HG03064 (cell line): ENCODE measurements at regions not wholly inside any gene's neighbourhood (a gene's known extent, or its start where the extent isn't known, plus 50 kb on each side); places are given as distances from the start of the nearest gene placed in this dataset.

Source experiments
- ATAC-seq: cut with Tn5 transposase; IDR thresholded peaks from one replicate; pipeline ENCODE4 v1.9.1; 2021; ENCODE audit warnings: low read depth; ENCODE audit not compliant: unreplicated experiment

DNA sequence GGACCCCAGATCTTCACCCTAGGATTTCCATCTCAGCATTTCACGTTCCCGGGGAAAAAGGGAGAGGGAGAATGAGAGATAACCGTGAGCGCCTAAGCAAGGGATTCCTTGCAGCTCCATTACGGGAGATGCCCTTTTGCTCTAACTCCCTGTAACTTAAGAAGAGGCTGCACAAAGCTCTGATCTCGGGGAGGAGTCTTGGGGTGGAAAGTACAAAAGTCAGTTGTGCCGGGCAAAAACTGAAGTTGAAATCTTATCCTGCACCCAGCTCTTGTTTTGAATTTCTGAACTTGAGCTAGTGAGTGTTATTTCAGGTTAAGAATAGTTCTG, 256.4 kb upstream of the SOX21 start:
- ATAC-seq = no peak

DNA sequence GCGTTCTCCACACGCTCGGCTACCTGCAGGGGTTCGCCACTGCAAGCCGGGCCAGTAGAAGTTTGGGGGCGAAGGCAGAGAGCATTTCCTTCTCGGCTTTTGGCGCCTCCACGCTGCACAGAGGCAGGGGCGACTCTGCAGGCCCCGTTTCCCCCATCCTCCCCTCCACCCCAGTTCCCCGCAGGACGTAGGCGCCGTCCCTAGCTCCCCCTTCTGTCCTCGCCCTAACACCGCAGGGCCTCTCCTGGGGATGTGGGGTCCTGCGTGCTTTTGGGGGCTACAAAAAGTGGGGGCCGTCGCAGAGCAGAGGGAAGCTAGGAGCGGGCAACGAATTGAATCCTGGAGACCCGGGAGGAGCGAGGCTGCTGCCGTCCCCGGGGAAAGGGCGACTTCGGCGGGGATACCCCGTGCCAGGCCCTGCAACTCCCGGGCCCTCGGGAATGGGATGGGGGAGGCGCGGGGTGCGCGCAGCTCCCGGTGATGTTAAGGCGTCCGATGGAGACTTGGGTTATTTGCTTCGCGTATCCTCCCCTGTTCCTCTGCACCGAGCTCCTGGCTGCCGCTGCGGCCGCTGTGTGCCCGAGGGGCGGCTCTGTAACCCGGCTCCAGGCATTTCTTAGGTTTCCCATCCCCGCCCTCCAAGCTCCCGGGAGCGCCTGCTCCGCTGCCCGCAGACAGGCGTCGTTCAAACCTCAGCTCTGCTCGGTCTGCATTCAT, 255.9 kb upstream of the SOX21 start:
- ATAC-seq = no peak

DNA sequence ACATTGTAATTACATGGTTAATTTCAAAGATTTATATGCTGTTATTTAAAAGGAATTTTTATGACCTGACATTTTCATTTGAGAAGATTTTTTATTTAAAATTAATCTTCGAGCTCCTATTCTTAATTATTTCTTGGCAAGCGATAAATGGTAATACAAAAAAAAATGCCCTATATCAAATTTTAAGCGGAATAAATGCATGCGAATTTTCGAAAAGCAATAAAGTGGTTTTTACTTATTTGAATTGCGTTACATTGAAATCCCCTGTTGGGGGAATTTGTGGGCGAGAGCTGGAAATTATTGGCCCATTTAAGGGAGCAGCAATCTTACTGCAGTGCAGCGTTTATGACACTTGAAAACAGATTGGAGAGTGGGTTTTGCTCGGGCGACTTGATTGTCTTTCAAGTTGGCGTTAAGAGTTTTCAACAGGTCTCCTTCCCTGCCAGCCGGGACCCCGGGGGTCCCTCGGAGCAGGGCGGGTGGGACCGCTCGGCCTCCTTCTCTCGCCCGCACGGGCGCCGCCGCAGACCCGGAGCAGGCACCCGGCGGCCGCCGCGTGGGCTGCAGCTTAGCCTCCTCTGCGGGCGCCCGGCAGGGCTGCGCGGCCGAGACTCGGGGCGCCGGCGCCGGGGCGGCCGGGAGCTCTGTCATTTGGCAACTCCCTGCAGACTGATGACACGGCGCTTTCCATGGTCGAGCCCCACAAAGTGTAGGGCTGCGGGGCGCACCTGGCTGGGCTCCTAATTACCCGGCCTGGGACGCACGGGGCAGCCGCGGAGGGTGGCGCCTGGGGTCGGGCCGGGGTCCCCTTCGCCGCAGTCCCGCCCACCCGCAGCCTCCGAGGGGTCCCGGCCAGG, 255.1 kb upstream of the SOX21 start:
- no peak for ATAC-seq

DNA sequence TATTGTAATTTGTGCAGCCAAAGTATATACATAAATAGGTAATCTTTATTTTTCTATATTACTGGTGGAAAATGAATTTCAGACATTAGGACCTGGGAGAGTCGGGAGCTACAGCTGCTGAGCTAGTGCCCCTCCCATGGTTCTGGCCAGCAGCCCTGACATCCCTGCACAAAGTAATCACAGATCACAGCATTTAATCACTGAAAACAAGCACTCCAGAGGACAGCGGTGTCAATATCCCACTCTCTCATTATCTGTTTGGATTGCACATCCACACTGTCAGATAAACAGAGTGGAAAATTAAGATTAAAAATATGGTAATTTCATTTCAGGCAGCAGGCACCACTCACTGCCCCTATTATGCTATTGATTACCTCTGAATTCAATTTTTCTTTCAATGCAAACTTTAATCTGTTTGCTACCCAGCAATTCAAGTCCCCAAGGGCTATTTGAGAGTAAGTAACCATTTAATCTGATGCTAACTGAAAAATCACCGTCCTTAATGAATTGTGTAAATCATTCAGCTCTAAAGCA, 254.1 kb upstream of the SOX21 start:
- no peak for ATAC-seq

DNA sequence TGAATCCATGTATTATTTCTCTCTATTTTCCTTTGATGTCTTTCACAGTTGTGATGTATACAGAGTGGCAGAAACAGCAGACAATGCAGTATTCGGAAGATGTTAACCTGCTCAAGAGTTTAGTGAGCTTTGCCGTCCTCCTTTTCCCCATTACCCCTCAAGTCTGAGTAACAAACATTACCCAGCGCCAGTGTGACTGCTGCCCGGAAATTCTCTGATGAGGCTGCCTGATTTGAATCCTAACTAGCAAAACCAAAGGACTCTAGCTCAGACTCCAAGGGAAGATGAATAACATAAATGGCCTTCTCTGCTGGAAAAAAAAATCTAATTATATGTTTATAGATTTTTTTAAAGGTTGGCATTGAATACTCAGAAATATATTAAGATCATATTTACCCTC, 247.3 kb upstream of the SOX21 start:
- no peak for ATAC-seq

DNA sequence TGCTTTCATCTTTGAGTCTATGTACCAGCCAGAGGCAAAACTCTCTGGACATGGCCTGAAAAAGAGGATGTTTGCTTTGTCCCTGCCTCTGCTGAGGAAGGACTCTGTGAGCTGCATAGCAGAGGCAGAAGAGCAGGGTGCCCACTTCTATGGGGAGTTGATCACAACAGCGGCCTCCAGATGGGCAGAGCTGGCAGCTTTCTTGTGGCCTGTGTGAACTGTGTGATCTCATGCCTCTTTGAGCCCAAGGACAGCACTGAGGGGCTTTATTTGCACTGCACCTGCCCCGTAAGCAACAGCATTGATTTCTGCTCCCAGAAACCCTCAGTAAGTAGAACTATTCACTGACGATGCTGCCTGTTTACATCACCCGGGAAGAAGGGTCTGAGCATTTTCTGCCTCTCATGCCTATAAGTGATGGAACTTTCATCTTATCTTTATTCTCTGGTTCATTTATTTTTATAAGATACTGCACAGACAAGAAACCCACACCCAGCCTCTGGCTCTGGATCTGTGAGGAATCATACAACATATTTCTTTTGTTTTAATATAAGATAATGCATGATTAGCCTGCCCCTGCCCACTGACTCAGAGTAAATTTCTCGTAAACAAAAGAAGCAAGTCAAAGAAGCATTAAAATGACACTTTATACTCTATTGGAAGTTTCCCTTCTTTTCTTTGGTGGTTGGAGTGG, 244.2 kb upstream of the SOX21 start:
- ATAC-seq = no peak

DNA sequence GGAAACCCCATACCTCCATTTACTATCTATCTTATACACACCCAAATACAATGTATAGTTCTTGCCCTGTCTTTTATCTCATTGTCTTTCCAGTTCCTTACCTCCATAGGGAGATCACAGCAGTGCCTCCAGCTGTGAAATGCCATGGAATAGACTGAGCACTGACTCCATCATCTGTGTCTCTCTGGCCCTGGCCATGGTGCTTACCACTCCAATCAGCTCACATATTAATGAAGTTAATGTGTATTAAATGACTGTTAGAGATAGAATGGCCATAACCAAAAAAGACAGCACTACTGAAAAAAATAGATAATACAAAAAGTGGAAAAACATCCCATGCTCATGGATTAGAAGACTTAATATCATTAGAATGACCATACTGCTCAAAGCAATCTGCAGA, 240.4 kb upstream of the SOX21 start:
- no peak for ATAC-seq

DNA sequence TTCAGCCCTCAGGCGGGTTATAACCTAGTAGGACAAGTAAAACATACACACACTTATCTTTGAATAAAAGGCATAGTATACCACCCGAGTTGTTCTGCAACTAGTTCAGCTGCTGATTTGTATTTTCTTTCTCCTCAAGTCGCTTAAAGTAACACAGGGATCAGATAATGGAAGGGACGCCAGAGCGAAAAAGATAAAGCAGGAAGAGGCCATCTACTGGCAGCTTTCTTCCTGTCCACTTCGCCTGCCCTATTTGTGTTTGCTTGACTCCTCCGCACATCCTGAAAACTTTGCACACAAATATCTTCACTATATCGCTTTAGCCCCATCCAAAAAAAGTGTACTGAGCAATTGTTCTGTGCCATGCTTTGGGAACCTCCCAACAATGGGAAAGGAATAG, 238.0 kb upstream of the SOX21 start:
- no peak for ATAC-seq

DNA sequence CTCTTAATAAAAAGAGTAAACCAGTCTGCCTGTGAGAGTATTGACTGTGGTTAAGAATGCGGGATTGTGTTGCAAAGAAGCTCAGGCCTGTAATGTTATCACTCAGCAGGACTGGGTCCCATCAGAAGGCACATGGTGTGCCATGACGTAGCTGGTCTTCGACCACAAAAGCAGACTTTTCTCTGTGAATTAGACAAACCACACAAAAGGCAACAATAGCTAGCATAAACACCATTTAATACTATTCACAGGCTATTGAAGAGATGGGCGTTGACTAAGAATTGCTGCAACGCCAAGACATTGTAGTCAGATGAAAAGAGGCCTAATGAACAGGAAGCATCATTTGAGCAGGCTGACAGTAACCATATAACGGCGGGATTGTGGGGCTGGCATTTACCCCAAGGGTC, 235.6 kb upstream of the SOX21 start:
- no peak for ATAC-seq

DNA sequence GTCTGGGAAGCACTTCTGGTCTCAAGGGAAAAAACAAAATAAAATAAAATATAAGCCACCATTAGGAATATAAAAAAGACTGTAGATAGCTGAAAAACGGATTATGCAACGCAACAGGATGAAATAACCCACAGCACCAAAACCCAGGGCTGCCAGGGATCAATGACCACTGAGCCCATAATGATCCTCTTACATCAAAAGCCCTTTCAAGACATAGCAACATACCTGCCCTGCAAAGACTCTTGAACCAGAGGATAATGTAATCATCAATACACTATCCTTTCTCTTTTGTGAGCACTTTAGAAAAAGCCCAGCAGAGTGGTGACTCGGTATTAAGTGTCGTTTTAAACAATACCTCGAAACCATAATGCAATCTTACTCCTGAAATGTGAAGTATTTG, 235.0 kb upstream of the SOX21 start:
- no peak for ATAC-seq

DNA sequence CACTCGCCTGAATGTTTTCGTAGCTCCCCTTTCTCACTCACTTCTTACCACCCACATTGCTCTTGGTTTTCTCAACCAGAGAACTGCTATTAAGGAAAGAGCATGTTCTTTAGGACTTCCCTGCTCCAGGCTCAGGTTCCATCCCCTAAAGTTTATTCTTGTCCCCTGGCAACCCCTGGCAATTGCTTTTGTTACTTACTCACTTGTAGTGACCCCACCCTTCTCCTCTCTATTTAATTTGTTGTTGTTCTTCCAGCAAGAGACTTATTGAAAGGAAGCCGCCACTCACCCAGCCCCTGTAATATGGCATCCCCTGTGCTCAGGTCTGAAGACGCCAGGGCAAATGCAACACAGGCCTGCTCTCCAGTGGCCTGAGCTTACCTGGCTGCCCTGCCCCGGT, 233.7 kb upstream of the SOX21 start:
- ATAC-seq = no peak

DNA sequence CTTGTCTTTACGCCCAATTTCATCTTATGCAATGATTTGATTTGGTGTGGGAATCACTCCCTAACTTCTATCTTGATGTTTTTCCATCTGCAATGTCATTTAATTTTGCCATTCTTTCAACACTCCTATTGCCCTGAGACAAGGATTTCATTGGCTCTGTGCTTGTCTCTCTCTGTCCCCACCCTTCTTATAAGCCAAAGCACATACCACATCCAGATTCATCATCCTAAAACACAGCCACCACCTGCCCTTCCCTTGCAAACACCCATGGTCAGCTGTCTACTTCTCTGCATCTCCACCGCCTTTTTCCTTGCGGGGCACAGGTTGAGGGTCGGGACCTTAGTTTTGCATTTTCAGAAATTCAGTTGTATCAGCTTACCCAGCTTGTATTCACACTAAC, 225.8 kb upstream of the SOX21 start:
- ATAC-seq = no peak

DNA sequence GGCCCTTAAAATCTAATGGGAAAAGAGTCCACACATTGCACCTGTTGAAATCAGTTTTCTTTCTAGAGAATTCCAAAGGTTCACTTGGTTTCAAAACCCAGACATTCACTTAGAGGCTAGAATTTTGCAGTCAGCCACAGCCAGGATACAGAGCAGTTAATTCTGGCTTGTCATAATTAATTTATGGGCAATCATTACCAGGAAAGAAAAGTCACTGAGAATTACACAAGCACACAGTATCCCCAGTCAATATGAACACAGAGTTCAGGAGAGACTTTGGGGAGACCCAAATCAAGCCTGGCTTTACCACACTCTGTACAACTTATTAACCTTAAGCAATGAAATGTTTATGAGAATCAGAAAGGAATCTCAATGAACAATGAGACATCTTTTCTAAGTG, 224.3 kb upstream of the SOX21 start:
- ATAC-seq = no peak

DNA sequence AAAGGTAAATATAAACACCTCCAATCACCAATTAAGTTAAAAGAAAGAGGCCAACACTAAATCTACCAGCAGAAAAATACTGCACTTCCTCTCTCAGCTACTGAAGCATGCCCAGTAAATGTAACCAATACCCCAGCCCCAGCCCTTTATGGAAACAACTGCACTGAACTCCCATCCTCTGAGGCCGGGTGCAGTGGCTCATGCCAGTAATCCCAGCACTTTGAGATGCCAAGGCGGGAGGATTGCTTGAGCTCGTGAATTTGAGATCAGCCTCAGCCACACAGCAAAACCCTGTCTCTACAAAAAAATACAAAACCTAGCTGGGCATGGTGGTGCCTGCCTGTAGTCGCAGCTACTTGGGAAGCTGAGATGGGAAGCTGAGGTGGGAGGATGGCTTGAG, 221.6 kb upstream of the SOX21 start:
- ATAC-seq = no peak

DNA sequence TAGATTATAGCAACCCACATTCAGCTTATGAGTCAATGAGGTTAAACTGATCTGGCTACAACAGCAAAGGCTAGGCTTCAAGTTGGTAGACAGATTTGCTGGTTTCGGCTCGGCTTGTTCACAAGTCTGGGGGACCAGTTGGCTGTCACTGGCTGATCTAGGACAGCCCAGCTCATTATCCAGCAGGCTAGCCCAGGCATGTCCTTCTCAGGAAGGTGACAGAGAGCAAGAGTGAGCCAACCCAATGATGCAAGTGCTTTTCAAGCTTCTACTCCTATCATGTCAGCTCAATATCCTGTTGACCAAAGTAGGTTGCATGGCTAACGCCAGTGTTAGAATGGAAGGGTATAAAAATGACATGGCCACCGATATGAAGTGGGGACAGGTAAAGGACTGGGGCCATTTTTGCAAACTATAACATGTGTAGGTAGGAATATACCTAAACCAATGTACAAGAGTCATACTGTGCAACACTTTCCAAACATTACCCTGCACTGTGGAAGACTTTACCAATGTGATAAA, 220.9 kb upstream of the SOX21 start:
- ATAC-seq = no peak

DNA sequence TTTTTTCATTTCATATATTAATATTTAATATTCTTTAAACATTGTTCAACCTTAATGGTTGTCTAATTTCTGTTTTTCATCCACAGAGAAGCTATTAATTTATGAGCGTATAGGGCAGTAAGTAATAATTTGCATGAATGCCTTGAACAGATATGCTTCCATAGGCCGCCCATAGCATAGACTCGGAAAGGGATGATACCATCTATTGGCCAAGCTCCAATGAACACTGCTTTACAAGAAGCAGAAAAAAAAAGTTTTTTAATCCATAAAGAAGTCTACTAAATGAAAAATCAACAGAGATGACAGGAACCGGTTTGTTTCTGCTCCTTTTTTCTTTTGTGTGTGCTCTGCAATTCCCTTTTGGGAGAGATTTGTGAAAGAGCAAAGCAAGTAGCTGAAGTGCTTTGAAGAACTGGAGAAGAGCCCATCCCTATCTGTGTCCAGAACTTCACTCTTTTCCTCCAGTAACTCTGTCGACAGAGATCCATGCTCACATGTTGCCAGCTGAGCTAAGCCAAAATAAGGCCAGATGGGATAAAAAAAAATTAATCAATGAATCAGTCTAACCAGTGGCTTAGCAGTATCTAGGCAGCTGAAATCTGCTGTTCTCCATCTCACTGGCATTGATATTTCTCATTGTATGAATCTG, 215.9 kb upstream of the SOX21 start:
- ATAC-seq = no peak

DNA sequence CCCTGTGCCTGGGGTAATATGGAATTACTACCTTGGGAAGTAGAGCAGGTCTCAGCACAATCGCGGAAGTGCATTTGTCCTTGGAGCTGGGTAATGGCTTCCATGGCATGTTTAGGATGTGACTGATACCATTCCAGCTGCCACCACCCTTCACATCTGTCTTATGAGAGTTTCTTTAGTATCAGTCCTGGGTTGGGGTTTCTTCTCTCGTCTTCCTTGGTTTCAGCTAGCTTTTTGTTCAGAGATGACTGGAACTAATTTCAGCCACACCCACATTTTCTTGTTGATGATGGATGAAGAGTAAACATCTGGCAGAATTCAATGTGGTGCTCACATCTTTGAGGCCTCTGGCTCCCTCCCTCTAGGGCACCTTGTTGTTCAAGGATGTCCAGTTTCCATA, 212.9 kb upstream of the SOX21 start:
- ATAC-seq = no peak

DNA sequence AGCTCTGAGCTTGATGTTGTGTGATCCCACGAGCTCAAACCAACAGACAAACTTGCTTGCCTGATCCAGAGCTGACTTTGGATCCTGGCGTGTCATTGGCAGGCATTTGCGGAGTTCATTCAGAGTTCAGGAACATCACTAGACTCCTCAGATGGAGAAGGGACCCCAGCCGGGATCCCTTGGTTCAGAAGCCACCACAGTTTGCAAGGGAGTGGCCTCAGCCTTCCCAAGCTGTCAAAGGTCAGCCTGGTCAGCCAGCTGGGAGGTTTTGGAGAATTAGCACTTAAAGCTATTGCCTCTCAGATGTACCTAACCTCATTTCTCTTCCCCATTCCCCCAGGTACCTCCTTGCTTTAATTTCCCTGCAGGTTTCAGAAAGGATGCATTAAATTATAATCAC, 208.8 kb upstream of the SOX21 start:
- no peak for ATAC-seq

DNA sequence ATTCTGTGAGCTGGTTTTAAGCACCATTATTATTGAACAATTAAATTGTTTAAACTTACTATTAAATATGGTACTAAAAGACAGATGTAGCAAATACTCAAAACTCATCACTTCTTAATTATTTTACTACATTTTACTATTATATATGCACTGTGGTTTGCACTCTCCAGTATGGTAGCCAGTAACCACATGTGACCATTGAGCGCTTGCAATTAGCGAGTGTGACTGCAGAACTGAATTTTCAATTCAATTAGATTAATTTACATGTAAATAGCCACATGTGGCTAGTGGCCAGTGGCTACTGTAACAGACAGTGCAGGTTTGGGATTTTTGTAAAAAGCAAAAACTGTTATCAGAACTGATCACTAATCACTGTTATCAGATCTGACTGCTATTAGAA, 208.2 kb upstream of the SOX21 start:
- ATAC-seq = no peak

DNA sequence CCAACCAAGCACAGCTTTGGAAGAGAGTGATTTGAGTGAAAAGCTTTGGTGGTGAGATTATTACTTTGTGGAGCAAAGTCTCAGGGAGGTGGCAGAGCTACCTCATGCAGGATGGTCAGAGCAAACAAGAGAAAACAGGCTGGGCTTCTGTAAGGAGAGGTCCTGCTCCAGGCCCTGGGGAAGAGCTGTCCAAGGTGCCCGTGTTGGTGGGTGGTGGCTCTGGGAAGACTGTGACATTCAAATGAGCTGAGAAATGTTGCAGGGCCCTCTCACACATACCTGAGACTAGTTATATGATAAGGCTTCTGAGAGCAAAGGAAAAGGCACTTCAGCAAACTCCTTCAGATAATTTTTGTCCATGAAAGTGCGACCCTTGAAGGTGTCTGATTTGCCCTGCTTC, 205.5 kb upstream of the SOX21 start:
- ATAC-seq = no peak

DNA sequence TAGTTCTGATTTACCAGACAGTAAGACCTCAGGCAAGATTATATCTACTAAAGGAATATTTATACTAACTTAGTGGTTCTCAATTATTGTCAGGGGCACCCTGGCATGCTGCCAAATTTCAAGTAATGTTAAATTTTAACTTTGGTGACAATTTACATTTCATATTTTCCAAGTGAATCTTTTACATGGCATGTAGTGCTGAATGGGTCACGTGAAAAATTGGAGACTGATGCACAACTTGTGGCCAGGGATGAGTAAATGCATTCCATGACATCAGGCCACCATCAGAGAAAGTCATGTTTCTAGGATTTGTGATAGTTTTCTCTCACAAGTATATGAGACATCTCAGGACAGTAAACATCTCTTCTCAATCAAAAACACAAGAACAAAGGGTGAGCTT, 202.6 kb upstream of the SOX21 start:
- no peak for ATAC-seq
